Hematopoietic multipotent progenitor cell (in vitro differentiated cells): ENCODE measurements at regions not wholly inside any gene's neighbourhood (a gene's known extent, or its start where the extent isn't known, plus 50 kb on each side); places are given as distances from the start of the nearest gene placed in this dataset.

Experiments used
- DNase-seq, 3 donors: peaks; one replicate each; pipeline ENCODE4 v3.0.0-alpha.2; 2011 to 2015; ENCODE audit warnings: low read depth in 2 of 3, low spot score in 2 of 3

- DNase-seq = no peak
Observed at GRCh38 chr2:107418708-107419107, 408.0 kb upstream of the RGPD4 start.

GRCh38 chr2:107419191-107419590 lies 407.5 kb upstream of the RGPD4 start:
- no peak for DNase-seq

GRCh38 chr2:107428781-107429180 lies 397.9 kb upstream of the RGPD4 start:
- DNase-seq = no peak

GRCh38 chr2:107430006-107430405 lies 396.7 kb upstream of the RGPD4 start:
- no peak for DNase-seq

GRCh38 chr2:107430596-107431266 lies 396.0 kb upstream of the RGPD4 start:
- no peak for DNase-seq

- DNase-seq = no peak
Observed at GRCh38 chr2:107436281-107436680, 390.4 kb upstream of the RGPD4 start.

GRCh38 chr2:107437265-107437664 lies 389.4 kb upstream of the RGPD4 start:
- no peak for DNase-seq

- no peak for DNase-seq
Observed at GRCh38 chr2:107437807-107438206, 388.9 kb upstream of the RGPD4 start.

- no peak for DNase-seq
Observed at GRCh38 chr2:107448160-107448559, 378.5 kb upstream of the RGPD4 start.

GRCh38 chr2:107461301-107461700 lies 365.4 kb upstream of the RGPD4 start:
- no peak for DNase-seq

GRCh38 chr2:107462181-107462580 lies 364.5 kb upstream of the RGPD4 start:
- no peak for DNase-seq

GRCh38 chr2:107466241-107466640 lies 360.5 kb upstream of the RGPD4 start:
- no peak for DNase-seq

- no peak for DNase-seq
Observed at GRCh38 chr2:107466984-107467773, 359.5 kb upstream of the RGPD4 start.

- DNase-seq = no peak
Observed at GRCh38 chr2:107469437-107469995, 357.2 kb upstream of the RGPD4 start.

- no peak for DNase-seq
Observed at GRCh38 chr2:107473150-107473549, 353.5 kb upstream of the RGPD4 start.

- DNase-seq = no peak
Observed at GRCh38 chr2:107475859-107476258, 350.8 kb upstream of the RGPD4 start.

GRCh38 chr2:107502539-107502938 lies 324.2 kb upstream of the RGPD4 start:
- no peak for DNase-seq

- DNase-seq = no peak
Observed at GRCh38 chr2:107511970-107512789, 314.5 kb upstream of the RGPD4 start.

GRCh38 chr2:107525406-107525805 lies 301.3 kb upstream of the RGPD4 start:
- DNase-seq = no peak

- DNase-seq = no peak
Observed at GRCh38 chr2:107529146-107529545, 297.5 kb upstream of the RGPD4 start.

GRCh38 chr2:107530046-107530445 lies 296.6 kb upstream of the RGPD4 start:
- no peak for DNase-seq
